Uterus (tissue), 3 donors: ENCODE measurements at regions not wholly inside any gene's neighbourhood (a gene's known extent, or its start where the extent isn't known, plus 50 kb on each side); places are given as distances from the start of the nearest gene placed in this dataset.

ENCODE experiments used
- DNase-seq, 2 donors: peaks; one replicate each; pipeline ENCODE4 v3.0.0-alpha.2; 2019 to 2020
- H3K27ac ChIP-seq, 2 donors: fragments of 200-600 bp; sonication (generic); 1 replicate in 1 of 2; 2 replicates in 1 of 2; pipeline ENCODE4 v1.5.1; 2016 to 2018
- H3K27me3 ChIP-seq, 2 donors: fragments of 200-600 bp; sonication (generic); one replicate each; pipeline ENCODE4 v1.5.1; 2018 to 2019; ENCODE audit warnings: control low read depth in 1 of 2
- H3K36me3 ChIP-seq, 2 donors: fragments of 200-600 bp; sonication (generic); one replicate each; pipeline ENCODE4 v1.5.1; 2019; ENCODE audit warnings: control low read depth in 1 of 2
- H3K4me1 ChIP-seq, 2 donors: fragments of 200-600 bp; sonication (generic); one replicate each; pipeline ENCODE4 v1.5.1; 2018 to 2019; ENCODE audit warnings: control low read depth in 1 of 2
- H3K4me3 ChIP-seq, 2 donors: fragments of 200-600 bp; sonication (generic); 1 replicate in 1 of 2; 2 replicates in 1 of 2; pipeline ENCODE4 v1.5.1; 2018 to 2019; ENCODE audit warnings: mild to moderate bottlenecking in 1 of 2
- H3K9me3 ChIP-seq, 2 donors: fragments of 200-600 bp; sonication (generic); one replicate each; pipeline ENCODE4 v1.5.1; 2019; ENCODE audit warnings: control low read depth in 1 of 2
- POLR2A ChIP-seq, 2 donors: fragments of 450-650 bp; IDR thresholded peaks; one replicate each; pipeline ENCODE4 v1.6.1; 2016; ENCODE audit warnings: antibody characterized with exemption in 2 of 2, mild to moderate bottlenecking in 1 of 2, moderate library complexity in 1 of 2
- intact Hi-C: fragments of 100-400 bp; cut with DNase I; formaldehyde crosslinking; loops from one replicate; pipeline ENCODE4 v1.15.1; 2023; ENCODE audit warnings: low total_unique reads
- TF ChIP-seq, protein P1 (sequence below), 4 experiments: fragments of 200-600 bp in 2 of 4; fragments of 450-650 bp in 2 of 4; sonication (generic) in 2 of 4; IDR thresholded peaks; one replicate each; pipeline ENCODE4 v1.5.1; 2016 to 2019; ENCODE audit warnings: antibody characterized with exemption in 4 of 4, mild to moderate bottlenecking in 2 of 4, moderate library complexity in 1 of 4
- donor health status: DM: yes; HTN: yes; CAD: no.

GRCh38 chr4:147340591-147341120 lies 140.2 kb upstream of the EDNRA start:
- intact Hi-C loops: no loop called here
- no peaks in the 10 kb centered on the region for H3K36me3 ChIP-seq
- no peaks in the 10 kb centered on the region for H3K27me3 ChIP-seq
- peak overlapping the region in 1 of 2 donors; percentile 33 for H3K27ac ChIP-seq
- no peak for TF ChIP-seq POLR2A (IDR thresholded peaks at IDR 0.05)
- no peaks in the 10 kb centered on the region for H3K4me1 ChIP-seq
- no peaks in the 10 kb centered on the region for H3K9me3 ChIP-seq
- H3K4me3 ChIP-seq: no peak overlapping the region
- no peak for DNase-seq

GRCh38 chr4:147343692-147344091 lies 137.2 kb upstream of the EDNRA start:
- no peak for DNase-seq
- Histone ChIP-seq H3K4me3 (no peak overlapping the region), H3K9me3 (no peaks in the 10 kb centered on the region), H3K27me3 (no peaks in the 10 kb centered on the region), H3K4me1 (no peaks in the 10 kb centered on the region), H3K27ac (no peak overlapping the region), H3K36me3 (no peaks in the 10 kb centered on the region)
- TF ChIP-seq POLR2A (IDR thresholded peaks at IDR 0.05): no peak
- TF ChIP-seq, protein P1, sequence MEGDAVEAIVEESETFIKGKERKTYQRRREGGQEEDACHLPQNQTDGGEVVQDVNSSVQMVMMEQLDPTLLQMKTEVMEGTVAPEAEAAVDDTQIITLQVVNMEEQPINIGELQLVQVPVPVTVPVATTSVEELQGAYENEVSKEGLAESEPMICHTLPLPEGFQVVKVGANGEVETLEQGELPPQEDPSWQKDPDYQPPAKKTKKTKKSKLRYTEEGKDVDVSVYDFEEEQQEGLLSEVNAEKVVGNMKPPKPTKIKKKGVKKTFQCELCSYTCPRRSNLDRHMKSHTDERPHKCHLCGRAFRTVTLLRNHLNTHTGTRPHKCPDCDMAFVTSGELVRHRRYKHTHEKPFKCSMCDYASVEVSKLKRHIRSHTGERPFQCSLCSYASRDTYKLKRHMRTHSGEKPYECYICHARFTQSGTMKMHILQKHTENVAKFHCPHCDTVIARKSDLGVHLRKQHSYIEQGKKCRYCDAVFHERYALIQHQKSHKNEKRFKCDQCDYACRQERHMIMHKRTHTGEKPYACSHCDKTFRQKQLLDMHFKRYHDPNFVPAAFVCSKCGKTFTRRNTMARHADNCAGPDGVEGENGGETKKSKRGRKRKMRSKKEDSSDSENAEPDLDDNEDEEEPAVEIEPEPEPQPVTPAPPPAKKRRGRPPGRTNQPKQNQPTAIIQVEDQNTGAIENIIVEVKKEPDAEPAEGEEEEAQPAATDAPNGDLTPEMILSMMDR (IDR thresholded peaks at IDR 0.05): no peak
- intact Hi-C loops: no loop called here

DNA sequence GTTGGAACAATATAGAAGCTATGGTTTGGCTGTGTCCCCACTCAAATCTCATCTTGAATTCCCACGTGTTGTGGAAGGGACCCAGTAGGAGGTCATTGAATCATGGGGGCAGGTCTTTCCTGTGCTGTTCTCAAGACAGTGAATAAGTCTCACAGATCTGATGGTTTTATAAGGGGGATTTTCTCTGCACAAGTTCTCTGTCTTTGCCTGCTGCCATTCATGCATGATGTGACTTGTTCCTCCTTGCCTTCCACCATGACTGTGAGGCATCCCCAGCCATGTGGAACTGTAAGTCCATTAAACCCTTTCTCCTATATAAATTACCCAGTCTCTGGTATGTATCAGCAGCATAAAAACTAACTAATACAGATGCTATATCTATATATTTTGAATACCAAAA lies 135.2 kb upstream of the EDNRA start:
- no peaks in the 10 kb centered on the region for H3K36me3 ChIP-seq
- no peak overlapping the region for H3K4me3 ChIP-seq
- H3K4me1 ChIP-seq: no peaks in the 10 kb centered on the region
- DNase-seq: no peak
- TF ChIP-seq, protein P1 (IDR thresholded peaks at IDR 0.05): no peak
- TF ChIP-seq POLR2A (IDR thresholded peaks at IDR 0.05): no peak
- no peak overlapping the region for H3K27ac ChIP-seq
- H3K27me3 ChIP-seq: no peaks in the 10 kb centered on the region
- no peaks in the 10 kb centered on the region for H3K9me3 ChIP-seq
- intact Hi-C loops: no loop called here

DNA sequence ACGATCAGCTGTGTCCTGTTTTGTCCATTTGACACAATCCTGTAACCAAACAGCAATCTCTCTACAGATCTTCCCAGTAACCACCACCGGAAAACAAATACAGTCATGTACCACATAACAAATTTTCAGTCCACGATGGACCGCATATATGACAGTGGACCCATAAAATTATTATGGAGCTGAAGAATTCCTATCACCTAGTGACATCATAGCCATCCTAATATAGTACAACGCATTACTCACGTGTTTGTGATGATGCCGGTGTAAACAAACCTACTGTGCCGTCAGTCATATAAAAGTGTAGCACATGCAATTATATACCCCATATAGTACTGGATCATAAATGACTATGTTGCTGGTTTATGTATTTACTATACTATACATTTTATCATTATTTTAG lies 133.7 kb upstream of the EDNRA start:
- intact Hi-C loops: no loop called here
- H3K4me1 ChIP-seq: no peaks in the 10 kb centered on the region
- TF ChIP-seq, protein P1 (IDR thresholded peaks at IDR 0.05): no peak
- no peak for TF ChIP-seq POLR2A (IDR thresholded peaks at IDR 0.05)
- H3K4me3 ChIP-seq: no peak overlapping the region
- no peaks in the 10 kb centered on the region for H3K27me3 ChIP-seq
- H3K36me3 ChIP-seq: no peaks in the 10 kb centered on the region
- no peak overlapping the region for H3K27ac ChIP-seq
- DNase-seq: no peak
- H3K9me3 ChIP-seq: no peaks in the 10 kb centered on the region

DNA sequence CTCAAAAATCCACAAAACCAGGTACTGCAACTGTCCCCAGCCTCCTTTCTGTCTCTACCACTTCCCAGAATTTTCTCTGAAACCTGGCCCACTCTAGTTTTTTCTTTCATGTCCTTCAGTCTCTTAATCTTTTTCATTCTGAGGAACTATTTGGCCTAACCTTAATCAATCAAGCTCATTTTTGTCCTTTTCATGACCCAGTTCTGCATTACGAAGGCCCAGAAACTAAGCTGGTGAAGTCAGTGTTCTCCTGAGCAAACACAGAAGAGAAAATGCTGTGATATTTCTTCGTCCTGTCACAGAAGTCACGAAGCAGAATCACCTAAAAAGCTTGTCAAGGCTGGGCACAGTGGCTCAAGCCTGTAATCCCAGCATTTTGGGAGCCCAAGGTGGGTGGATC lies 131.7 kb upstream of the EDNRA start:
- TF ChIP-seq, protein P1 (IDR thresholded peaks at IDR 0.05): no peak
- TF ChIP-seq POLR2A (IDR thresholded peaks at IDR 0.05): no peak
- Histone ChIP-seq H3K27me3 (no peaks in the 10 kb centered on the region), H3K9me3 (no peaks in the 10 kb centered on the region), H3K4me3 (no peak overlapping the region), H3K36me3 (no peaks in the 10 kb centered on the region), H3K27ac (no peak overlapping the region), H3K4me1 (no peaks in the 10 kb centered on the region)
- intact Hi-C loops: no loop called here
- DNase-seq: no peak
